Cardiac muscle cell (in vitro differentiated cells and primary cell): ENCODE measurements at regions not wholly inside any gene's neighbourhood (a gene's known extent, or its start where the extent isn't known, plus 50 kb on each side); places are given as distances from the start of the nearest gene placed in this dataset.
"Not testable (repeated sequence)": the region's sequence is repeated elsewhere in the genome, so short reads cannot be mapped to it uniquely, and the experiment has no call there.

Experiments used
- DNase-seq, 2 donors: peaks; one replicate each; pipeline versions ENCODE4 v3.0.0 to v3.0.0-alpha.2; 2010 to 2017; ENCODE audit warnings: low read depth in 1 of 2, low spot score in 1 of 2
- H3K27ac ChIP-seq: fragments of 200-600 bp; sonication (generic); 2 replicates; pipeline ENCODE4 v1.5.1; 2016
- H3K27me3 ChIP-seq: fragments of 200-600 bp; sonication (generic); 2 replicates; pipeline ENCODE4 v1.6.0; 2016; ENCODE audit warnings: control low read depth
- H3K36me3 ChIP-seq: fragments of 200-600 bp; sonication (generic); 2 replicates; pipeline ENCODE4 v1.5.1; 2016; ENCODE audit warnings: control low read depth
- H3K4me1 ChIP-seq: fragments of 200-600 bp; sonication (generic); 2 replicates; pipeline ENCODE4 v1.8.1; 2017; ENCODE audit warnings: low read depth, mild to moderate bottlenecking, mixed run types
- H3K4me3 ChIP-seq: fragments of 200-600 bp; sonication (generic); 2 replicates; pipeline ENCODE4 v1.5.1; 2016; ENCODE audit warnings: mild to moderate bottlenecking
- H3K9me3 ChIP-seq: fragments of 200-600 bp; sonication (generic); 2 replicates; pipeline ENCODE4 v1.5.1; 2017; ENCODE audit warnings: low read depth, mild to moderate bottlenecking, control low read depth
- TF ChIP-seq, protein P1 (sequence below): IDR thresholded peaks from 2 replicates; pipeline ENCODE4 v1.5.1; 2012; ENCODE audit warnings: low read depth, mild to moderate bottlenecking, low read length

GRCh38 chr4:158966091-158966490 is 136.8 kb upstream of the RAPGEF2 start:
- TF ChIP-seq, protein P1, sequence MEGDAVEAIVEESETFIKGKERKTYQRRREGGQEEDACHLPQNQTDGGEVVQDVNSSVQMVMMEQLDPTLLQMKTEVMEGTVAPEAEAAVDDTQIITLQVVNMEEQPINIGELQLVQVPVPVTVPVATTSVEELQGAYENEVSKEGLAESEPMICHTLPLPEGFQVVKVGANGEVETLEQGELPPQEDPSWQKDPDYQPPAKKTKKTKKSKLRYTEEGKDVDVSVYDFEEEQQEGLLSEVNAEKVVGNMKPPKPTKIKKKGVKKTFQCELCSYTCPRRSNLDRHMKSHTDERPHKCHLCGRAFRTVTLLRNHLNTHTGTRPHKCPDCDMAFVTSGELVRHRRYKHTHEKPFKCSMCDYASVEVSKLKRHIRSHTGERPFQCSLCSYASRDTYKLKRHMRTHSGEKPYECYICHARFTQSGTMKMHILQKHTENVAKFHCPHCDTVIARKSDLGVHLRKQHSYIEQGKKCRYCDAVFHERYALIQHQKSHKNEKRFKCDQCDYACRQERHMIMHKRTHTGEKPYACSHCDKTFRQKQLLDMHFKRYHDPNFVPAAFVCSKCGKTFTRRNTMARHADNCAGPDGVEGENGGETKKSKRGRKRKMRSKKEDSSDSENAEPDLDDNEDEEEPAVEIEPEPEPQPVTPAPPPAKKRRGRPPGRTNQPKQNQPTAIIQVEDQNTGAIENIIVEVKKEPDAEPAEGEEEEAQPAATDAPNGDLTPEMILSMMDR, result no peak
- H3K27me3 ChIP-seq, result no peaks in the 10 kb centered on the region
- H3K27ac ChIP-seq, result no peak overlapping the region
- no peaks in the 10 kb centered on the region for H3K36me3 ChIP-seq
- no peaks in the 10 kb centered on the region for H3K9me3 ChIP-seq
- no peaks in the 10 kb centered on the region for H3K4me1 ChIP-seq
- no peak for DNase-seq
- H3K4me3 ChIP-seq, result no peak overlapping the region

- Histone ChIP-seq H3K36me3 (no peaks in the 10 kb centered on the region), H3K4me1 (no peaks in the 10 kb centered on the region), H3K27ac (no peak overlapping the region), H3K27me3 (no peaks in the 10 kb centered on the region), H3K9me3 (no peaks in the 10 kb centered on the region), H3K4me3 (no peak overlapping the region)
- no peak for DNase-seq
- TF ChIP-seq, protein P1, result no peak
Measured at GRCh38 chr4:158968961-158969360, 133.9 kb upstream of the RAPGEF2 start.

DNA sequence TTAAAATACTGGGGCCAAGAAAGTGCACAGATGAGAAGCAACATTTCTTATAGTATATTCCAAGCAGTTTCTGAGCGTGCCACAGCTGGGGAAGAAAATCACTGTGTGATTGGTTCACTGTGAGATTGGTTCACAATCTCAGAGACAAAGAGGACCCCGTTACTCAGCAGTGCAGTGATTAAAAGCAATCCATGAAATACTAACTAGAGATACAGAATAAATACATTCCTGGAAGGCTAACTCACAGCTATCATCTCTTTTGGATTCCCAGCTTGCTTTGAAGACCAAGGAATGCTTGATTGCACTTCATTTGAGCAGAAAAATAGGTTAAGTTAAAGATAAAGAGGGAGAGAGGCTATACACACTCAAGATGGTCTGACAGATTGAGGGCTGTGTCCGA is 132.1 kb upstream of the RAPGEF2 start:
- Histone ChIP-seq H3K27ac (no peak overlapping the region), H3K36me3 (no peaks in the 10 kb centered on the region), H3K27me3 (no peaks in the 10 kb centered on the region), H3K4me3 (no peak overlapping the region), H3K9me3 (no peaks in the 10 kb centered on the region), H3K4me1 (no peaks in the 10 kb centered on the region)
- DNase-seq, result no peak
- TF ChIP-seq, protein P1, result no peak

- H3K4me3 ChIP-seq, H3K4me1 ChIP-seq, H3K27me3 ChIP-seq, H3K36me3 ChIP-seq, H3K27ac ChIP-seq, DNase-seq, H3K9me3 ChIP-seq: not testable (repeated sequence)
Measured at GRCh38 chr4:158974438-158974837, 128.4 kb upstream of the RAPGEF2 start.

GRCh38 chr4:158980711-158981110 is 122.2 kb upstream of the RAPGEF2 start:
- not testable (repeated sequence) for H3K4me3 ChIP-seq, DNase-seq, H3K4me1 ChIP-seq, H3K9me3 ChIP-seq, H3K36me3 ChIP-seq, H3K27me3 ChIP-seq, H3K27ac ChIP-seq

DNA sequence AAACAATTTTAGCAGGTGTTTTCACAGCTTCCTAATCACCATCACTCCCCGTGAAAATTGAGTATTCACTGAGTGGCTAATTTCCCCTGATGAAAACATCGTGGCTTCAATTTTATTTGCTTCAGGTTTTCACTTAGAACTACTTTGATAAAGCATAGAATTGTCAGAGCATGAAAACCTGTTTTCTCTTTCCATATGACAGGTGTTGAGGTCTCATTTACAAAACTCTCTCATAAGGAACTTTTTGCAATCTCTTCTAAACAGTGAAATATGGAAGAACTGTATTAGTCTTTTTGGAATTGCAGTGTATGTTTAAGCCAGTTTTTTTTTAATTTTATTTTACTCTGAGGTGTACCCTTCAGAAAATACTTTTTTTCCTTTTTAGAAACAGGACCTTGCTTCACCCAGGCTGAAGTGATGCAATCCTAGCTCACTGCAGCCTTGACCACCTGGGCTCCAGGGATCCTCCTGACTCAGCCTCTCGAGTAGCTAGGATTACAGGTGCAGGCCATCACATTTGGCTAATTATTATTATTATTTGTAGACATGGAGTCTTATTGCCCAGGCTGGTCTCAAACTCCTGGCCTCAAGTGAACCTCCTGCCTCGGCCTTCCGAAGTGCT is 111.2 kb upstream of the RAPGEF2 start:
- Histone ChIP-seq H3K36me3 (no peaks in the 10 kb centered on the region), H3K9me3 (no peaks in the 10 kb centered on the region), H3K4me3 (no peak overlapping the region), H3K27me3 (no peaks in the 10 kb centered on the region), H3K4me1 (no peaks in the 10 kb centered on the region), H3K27ac (no peak overlapping the region)
- TF ChIP-seq, protein P1, result no peak
- DNase-seq, result no peak

DNA sequence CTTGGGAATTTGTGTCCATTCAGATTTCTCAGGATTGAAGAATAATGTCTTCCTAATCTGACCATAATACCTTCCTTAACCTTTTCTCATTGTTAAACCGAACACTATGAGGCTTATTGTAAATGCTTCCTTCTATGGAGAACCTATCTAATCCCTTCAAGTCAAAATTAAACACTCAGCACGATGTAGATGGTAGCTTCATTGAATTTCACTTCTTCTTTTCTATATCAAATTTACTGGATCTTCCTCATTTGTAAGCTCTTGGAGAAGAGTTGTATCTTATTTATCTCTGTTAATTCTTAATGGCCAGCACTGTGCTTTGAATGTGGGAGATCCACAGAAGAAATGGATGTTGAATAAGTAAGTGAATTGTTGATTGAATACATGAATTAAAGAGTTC is 109.0 kb upstream of the RAPGEF2 start:
- Histone ChIP-seq H3K4me3 (no peak overlapping the region), H3K27me3 (no peaks in the 10 kb centered on the region), H3K9me3 (no peaks in the 10 kb centered on the region), H3K4me1 (no peaks in the 10 kb centered on the region), H3K36me3 (no peaks in the 10 kb centered on the region), H3K27ac (no peak overlapping the region)
- TF ChIP-seq, protein P1, result no peak
- no peak for DNase-seq
